ENCODE measurements at regions not wholly inside any gene's neighbourhood (a gene's known extent, or its start where the extent isn't known, plus 50 kb on each side); places are given as distances from the start of the nearest gene placed in this dataset.

DNA sequence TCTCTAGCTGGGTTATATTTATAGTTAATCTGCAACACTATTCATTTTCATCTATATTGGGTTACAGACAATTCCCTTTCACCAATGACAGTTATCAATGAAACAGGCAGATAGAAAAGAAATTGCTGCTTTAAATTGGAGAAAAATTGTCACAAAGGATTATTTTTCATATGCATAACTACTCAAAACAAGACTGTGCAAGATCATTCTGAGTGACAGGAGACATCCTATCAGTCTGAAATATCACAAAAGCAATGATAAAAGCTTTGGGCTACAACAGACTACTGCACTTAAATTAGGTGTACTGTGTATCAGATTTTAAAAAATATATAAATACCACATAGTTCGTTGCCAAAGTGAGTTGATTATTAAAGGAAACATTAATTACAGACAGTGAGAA is 722.6 kb downstream of the ARAP2 start:
- DNase-seq (ENCODE audit: low read depth): no peak
- H3K4me3 ChIP-seq (ENCODE audit: low read depth, low read length): no peak overlapping the region
- TF ChIP-seq, protein P1, sequence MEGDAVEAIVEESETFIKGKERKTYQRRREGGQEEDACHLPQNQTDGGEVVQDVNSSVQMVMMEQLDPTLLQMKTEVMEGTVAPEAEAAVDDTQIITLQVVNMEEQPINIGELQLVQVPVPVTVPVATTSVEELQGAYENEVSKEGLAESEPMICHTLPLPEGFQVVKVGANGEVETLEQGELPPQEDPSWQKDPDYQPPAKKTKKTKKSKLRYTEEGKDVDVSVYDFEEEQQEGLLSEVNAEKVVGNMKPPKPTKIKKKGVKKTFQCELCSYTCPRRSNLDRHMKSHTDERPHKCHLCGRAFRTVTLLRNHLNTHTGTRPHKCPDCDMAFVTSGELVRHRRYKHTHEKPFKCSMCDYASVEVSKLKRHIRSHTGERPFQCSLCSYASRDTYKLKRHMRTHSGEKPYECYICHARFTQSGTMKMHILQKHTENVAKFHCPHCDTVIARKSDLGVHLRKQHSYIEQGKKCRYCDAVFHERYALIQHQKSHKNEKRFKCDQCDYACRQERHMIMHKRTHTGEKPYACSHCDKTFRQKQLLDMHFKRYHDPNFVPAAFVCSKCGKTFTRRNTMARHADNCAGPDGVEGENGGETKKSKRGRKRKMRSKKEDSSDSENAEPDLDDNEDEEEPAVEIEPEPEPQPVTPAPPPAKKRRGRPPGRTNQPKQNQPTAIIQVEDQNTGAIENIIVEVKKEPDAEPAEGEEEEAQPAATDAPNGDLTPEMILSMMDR (IDR thresholded peaks at IDR 0.05; ENCODE audit: insufficient read depth, low read depth, low read length): no peak

DNA sequence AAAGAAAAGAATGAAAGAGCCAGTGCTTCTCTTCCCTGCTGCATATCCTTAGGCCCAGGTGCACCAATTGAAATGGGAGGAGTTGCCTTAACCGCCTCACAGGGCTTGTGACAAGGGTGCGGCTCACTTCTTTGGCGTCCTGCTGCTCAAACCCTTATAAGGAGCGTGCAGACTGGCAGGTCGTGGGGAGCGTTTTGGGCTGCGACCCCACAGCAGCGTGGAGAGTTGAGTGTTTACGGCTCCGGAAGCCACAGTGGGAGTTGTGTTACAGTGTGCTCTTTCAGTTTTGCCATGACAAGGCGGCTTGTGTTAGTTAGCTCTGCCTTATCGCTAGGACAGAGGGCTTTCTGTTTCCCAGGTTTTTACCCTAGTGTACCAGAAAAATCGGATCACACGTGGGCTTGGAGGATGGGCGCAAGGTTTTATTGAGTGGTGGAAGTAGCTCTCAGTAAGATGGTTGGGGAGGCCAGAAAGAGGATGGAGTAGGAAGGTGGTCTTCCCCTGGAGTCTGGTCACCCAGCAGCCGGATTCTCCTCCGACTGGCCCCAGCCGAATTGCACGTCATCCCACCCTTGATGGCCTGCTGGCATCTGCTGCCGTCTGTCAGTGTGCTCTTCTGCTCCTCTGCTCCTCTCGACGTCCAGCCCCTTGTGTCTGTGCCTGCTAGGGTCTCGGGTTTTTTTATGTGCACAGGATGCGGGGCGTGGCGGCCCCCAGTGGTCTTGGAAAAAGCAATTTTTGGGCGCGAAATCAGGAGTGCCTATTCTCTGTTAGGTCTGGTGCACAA is 718.9 kb downstream of the ARAP2 start:
- no peak overlapping the region for H3K4me3 ChIP-seq (ENCODE audit: low read depth, low read length)
- DNase-seq (ENCODE audit: low read depth): no peak
- TF ChIP-seq, protein P1 (IDR thresholded peaks at IDR 0.05; ENCODE audit: insufficient read depth, low read depth, low read length): no peak

DNA sequence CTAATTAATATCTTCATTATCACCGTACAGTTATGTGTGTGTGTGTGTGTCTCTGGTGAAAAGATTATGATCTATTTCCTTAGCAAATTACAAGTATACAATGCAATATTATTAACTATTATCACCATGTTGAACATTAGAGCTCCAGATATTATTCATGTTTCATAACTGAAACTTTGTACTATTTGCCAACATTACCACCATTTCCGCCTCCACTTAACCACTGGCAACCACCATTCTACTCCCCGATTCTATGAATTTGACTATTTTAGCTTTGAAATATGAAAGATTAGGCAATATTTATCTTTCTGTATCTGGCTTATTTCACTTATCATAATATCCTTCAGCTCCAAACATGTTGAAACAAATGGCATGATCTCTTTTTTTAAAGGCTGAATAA is 717.9 kb downstream of the ARAP2 start:
- TF ChIP-seq, protein P1 (IDR thresholded peaks at IDR 0.05; ENCODE audit: insufficient read depth, low read depth, low read length): no peak
- no peak overlapping the region for H3K4me3 ChIP-seq (ENCODE audit: low read depth, low read length)
- no peak for DNase-seq (ENCODE audit: low read depth)

DNA sequence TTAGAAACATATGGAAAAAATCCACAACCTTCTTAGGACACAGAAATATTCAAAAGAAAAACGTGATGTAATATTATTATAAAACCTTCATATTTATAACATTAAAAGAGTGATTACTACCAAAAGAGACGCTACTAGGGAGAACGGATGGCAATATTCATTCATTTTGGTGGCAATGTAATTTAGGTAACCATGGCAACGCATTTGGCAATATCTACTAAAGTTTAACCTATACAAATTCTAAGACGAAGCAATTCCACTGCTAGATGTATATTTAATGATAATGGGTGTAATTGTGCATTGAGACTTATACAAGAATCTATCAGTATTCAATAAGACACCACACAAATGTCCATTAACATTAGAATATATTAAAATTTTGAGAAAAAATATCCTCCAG is 709.4 kb downstream of the ARAP2 start:
- H3K4me3 ChIP-seq (ENCODE audit: low read depth, low read length): no peak overlapping the region
- TF ChIP-seq, protein P1 (IDR thresholded peaks at IDR 0.05; ENCODE audit: insufficient read depth, low read depth, low read length): no peak

DNA sequence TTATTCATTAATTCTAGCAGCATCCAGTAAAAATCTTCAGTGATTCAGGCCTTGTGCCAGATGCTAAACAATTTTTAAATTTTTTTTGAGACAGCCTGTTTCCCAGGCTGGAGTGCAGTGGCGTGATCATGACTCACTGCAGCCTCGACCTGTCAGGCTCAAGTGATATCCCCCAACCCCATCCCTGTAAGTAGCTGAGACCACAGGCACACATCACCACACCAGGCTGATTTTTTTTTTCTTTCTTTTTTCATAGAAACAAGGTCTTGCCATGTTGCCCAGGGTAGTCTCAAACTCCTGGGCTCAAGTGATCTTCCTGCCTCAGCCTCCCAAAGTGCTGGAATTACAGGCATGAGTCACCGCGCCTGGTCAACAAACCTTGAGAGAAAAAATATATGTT is 705.5 kb downstream of the ARAP2 start:
- DNase-seq (ENCODE audit: low read depth): no peak
- TF ChIP-seq, protein P1 (IDR thresholded peaks at IDR 0.05; ENCODE audit: insufficient read depth, low read depth, low read length): no peak
- H3K4me3 ChIP-seq (ENCODE audit: low read depth, low read length): no peak overlapping the region

More for the DNA sequence above, 709.4 kb downstream of the ARAP2 start:
- no peak for DNase-seq (ENCODE audit: low read depth)

DNA sequence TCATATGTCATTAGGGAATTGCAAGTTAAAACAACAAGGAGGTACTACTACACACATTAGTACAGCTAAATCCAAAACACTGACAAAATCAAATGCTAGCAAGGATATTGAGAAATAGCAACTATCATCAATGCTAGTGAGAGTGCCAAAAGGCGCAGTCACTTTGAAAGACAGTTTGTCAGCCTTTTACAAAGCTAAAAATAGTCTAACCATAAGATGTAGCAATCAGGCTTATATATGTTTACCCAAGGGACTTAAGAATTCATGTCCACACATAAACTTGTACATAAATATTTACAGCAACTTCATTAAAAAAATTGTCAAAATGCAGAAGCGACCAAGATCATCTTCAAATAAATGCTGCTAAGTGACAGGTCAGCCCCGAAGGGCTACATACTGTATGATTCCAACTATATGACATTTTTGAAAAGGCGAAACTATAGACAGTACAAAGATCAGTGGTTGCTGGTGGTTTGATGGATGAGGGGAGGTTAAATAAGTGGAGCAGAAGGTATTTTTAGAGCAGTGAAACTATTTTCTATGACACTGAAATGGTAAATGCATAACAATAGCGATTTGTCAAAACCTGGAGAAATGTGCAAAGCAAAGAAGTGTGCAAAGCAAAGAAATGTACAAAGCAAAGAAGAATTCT is 704.8 kb downstream of the ARAP2 start:
- no peak overlapping the region for H3K4me3 ChIP-seq (ENCODE audit: low read depth, low read length)
- TF ChIP-seq, protein P1 (IDR thresholded peaks at IDR 0.05; ENCODE audit: insufficient read depth, low read depth, low read length): no peak
- DNase-seq (ENCODE audit: low read depth): no peak
